Glutamatergic neuron (in vitro differentiated cells): ENCODE measurements at regions not wholly inside any gene's neighbourhood (a gene's known extent, or its start where the extent isn't known, plus 50 kb on each side); places are given as distances from the start of the nearest gene placed in this dataset.

Experiments used
- DNase-seq: peaks from one replicate; pipeline ENCODE4 v3.0.0; 2022
- H3K27ac Mint-ChIP-seq: one replicate; pipeline ENCODE4 v1.8.0; 2020; ENCODE audit warnings: mild to moderate bottlenecking, mixed read lengths, inconsistent platforms; ENCODE audit not compliant: unreplicated experiment
- H3K27me3 Mint-ChIP-seq: one replicate; pipeline ENCODE4 v1.8.0; 2020; ENCODE audit warnings: mild to moderate bottlenecking, moderate library complexity, mixed read lengths, inconsistent platforms; ENCODE audit not compliant: unreplicated experiment
- H3K36me3 Mint-ChIP-seq: one replicate; pipeline ENCODE4 v1.8.0; 2020; ENCODE audit warnings: mild to moderate bottlenecking, mixed read lengths, inconsistent platforms; ENCODE audit not compliant: unreplicated experiment
- H3K4me1 Mint-ChIP-seq: one replicate; pipeline ENCODE4 v1.8.0; 2020; ENCODE audit warnings: mild to moderate bottlenecking, low read depth, mixed read lengths, inconsistent platforms; ENCODE audit not compliant: unreplicated experiment
- H3K4me3 Mint-ChIP-seq: one replicate; pipeline ENCODE4 v1.8.0; 2020; ENCODE audit warnings: mild to moderate bottlenecking, mixed read lengths, inconsistent platforms; ENCODE audit not compliant: unreplicated experiment
- H3K9me3 Mint-ChIP-seq: one replicate; pipeline ENCODE4 v1.8.0; 2020; ENCODE audit warnings: mild to moderate bottlenecking, moderate library complexity, mixed read lengths, inconsistent platforms; ENCODE audit not compliant: unreplicated experiment
- CTCF ChIP-seq: fragments of 200-600 bp; sonication (generic); IDR thresholded peaks from one replicate; pipeline ENCODE4 v1.5.0; 2021; ENCODE audit not compliant: partially characterized antibody, unreplicated experiment

- no peak overlapping the region for H3K27ac Mint-ChIP-seq
- peaks cover 2% of the 10 kb centered on the region for H3K27me3 Mint-ChIP-seq
- peaks cover 5% of the 10 kb centered on the region for H3K36me3 Mint-ChIP-seq
- no peaks in the 10 kb centered on the region for H3K4me1 Mint-ChIP-seq
- no peak overlapping the region for H3K4me3 Mint-ChIP-seq
- no peak for TF ChIP-seq CTCF
- DNase-seq = no peak
- H3K9me3 Mint-ChIP-seq = peaks cover 2% of the 10 kb centered on the region
Observed at GRCh38 chr20:21609981-21610380, 95.5 kb upstream of the PAX1 start.

GRCh38 chr20:21609221-21609620 is 95.4 kb upstream of the NKX2-2 start:
- TF ChIP-seq CTCF = no peak
- Mint-ChIP-seq H3K27me3 (peaks cover 2% of the 10 kb centered on the region), H3K4me1 (no peaks in the 10 kb centered on the region), H3K36me3 (peaks cover 5% of the 10 kb centered on the region), H3K27ac (no peak overlapping the region), H3K9me3 (peaks cover 2% of the 10 kb centered on the region), H3K4me3 (no peak overlapping the region)
- no peak for DNase-seq

- Mint-ChIP-seq H3K36me3 (peaks cover 5% of the 10 kb centered on the region), H3K27me3 (peaks cover 2% of the 10 kb centered on the region), H3K4me1 (no peaks in the 10 kb centered on the region), H3K4me3 (no peak overlapping the region), H3K9me3 (peaks cover 2% of the 10 kb centered on the region), H3K27ac (no peak overlapping the region)
- DNase-seq = no peak
- TF ChIP-seq CTCF = no peak
Observed at GRCh38 chr20:21608777-21609176, 94.9 kb upstream of the NKX2-2 start.

GRCh38 chr20:21607971-21608725 is 94.3 kb upstream of the NKX2-2 start:
- Mint-ChIP-seq H3K27me3 (peaks cover 2% of the 10 kb centered on the region), H3K27ac (no peak overlapping the region), H3K9me3 (peaks cover 2% of the 10 kb centered on the region), H3K4me3 (no peak overlapping the region), H3K36me3 (peaks cover 5% of the 10 kb centered on the region), H3K4me1 (no peaks in the 10 kb centered on the region)
- TF ChIP-seq CTCF = no peak
- no peak for DNase-seq

GRCh38 chr20:21601799-21602198 is 87.9 kb upstream of the NKX2-2 start:
- Mint-ChIP-seq H3K27me3 (peaks cover 3% of the 10 kb centered on the region), H3K4me1 (no peaks in the 10 kb centered on the region), H3K27ac (no peak overlapping the region), H3K36me3 (peaks cover 14% of the 10 kb centered on the region), H3K9me3 (no peaks in the 10 kb centered on the region), H3K4me3 (no peak overlapping the region)
- TF ChIP-seq CTCF = no peak
- DNase-seq = no peak
